ENCODE measurements at regions not wholly inside any gene's neighbourhood (a gene's known extent, or its start where the extent isn't known, plus 50 kb on each side); places are given as distances from the start of the nearest gene placed in this dataset.

GRCh38 chr18:14914771-14915170 lies 166.8 kb downstream of the ANKRD30B start:
- Mint-ChIP-seq H3K4me3 (no peak overlapping the region), H3K27ac (no peak overlapping the region), H3K27me3 (no peaks in the 10 kb centered on the region), H3K36me3 (ENCODE audit: low read depth) (no peaks in the 10 kb centered on the region), H3K4me1 (ENCODE audit: low read depth) (no peaks in the 10 kb centered on the region), H3K9me3 (no peaks in the 10 kb centered on the region)
- no peak for TF ChIP-seq CTCF (IDR thresholded peaks at IDR 0.05)
- Histone ChIP-seq H3K27me3 (ENCODE audit: control insufficient read depth in 1 of 2, insufficient read depth in 2 of 2, low read length in 2 of 2) (no peaks in the 10 kb centered on the region), H3K4me1 (ENCODE audit: insufficient read depth, low read length) (no peaks in the 10 kb centered on the region), H3K4me3 (ENCODE audit: low read length) (no peak overlapping the region), H3K36me3 (ENCODE audit: insufficient read depth, low read length) (no peaks in the 10 kb centered on the region), H3K9me3 (ENCODE audit: control insufficient read depth in 1 of 2, insufficient read depth in 1 of 2, low read length in 2 of 2) (no peaks in the 10 kb centered on the region), H3K27ac (ENCODE audit: low read depth in 1 of 2, low read length in 2 of 2) (no peak overlapping the region)
- intact Hi-C loops (cut with DNase I, micrococcal nuclease) = no loop called here
- ChIA-PET POLR2A (no interaction called here), CTCF (no interaction called here)
- ATAC-seq (ENCODE audit: poor library complexity) (no peak), DNase-seq (no peak)

GRCh38 chr18:14916181-14916580 lies 168.2 kb downstream of the ANKRD30B start:
- TF ChIP-seq CTCF (IDR thresholded peaks at IDR 0.05) = no peak
- Mint-ChIP-seq H3K36me3 (ENCODE audit: low read depth) (no peaks in the 10 kb centered on the region), H3K27me3 (no peaks in the 10 kb centered on the region), H3K4me1 (ENCODE audit: low read depth) (no peaks in the 10 kb centered on the region), H3K4me3 (no peak overlapping the region), H3K9me3 (no peaks in the 10 kb centered on the region), H3K27ac (no peak overlapping the region)
- Histone ChIP-seq H3K36me3 (ENCODE audit: insufficient read depth, low read length) (no peaks in the 10 kb centered on the region), H3K9me3 (ENCODE audit: control insufficient read depth in 1 of 2, insufficient read depth in 1 of 2, low read length in 2 of 2) (no peaks in the 10 kb centered on the region), H3K27me3 (ENCODE audit: control insufficient read depth in 1 of 2, insufficient read depth in 2 of 2, low read length in 2 of 2) (no peaks in the 10 kb centered on the region), H3K27ac (ENCODE audit: low read depth in 1 of 2, low read length in 2 of 2) (no peak overlapping the region), H3K4me3 (ENCODE audit: low read length) (no peak overlapping the region), H3K4me1 (ENCODE audit: insufficient read depth, low read length) (no peaks in the 10 kb centered on the region)
- DNase-seq (no peak), ATAC-seq (ENCODE audit: poor library complexity) (no peak)
- CTCF ChIA-PET = no interaction called here
- POLR2A ChIA-PET = no interaction called here
- intact Hi-C loops (cut with DNase I, micrococcal nuclease) = no loop called here

- H3K36me3 ChIP-seq (ENCODE audit: insufficient read depth, low read length) = no peaks in the 10 kb centered on the region
- no peak overlapping the region for H3K27ac ChIP-seq (ENCODE audit: low read depth in 1 of 2, low read length in 2 of 2)
- intact Hi-C loops (cut with DNase I, micrococcal nuclease) = no loop called here
- Mint-ChIP-seq H3K27me3 (no peaks in the 10 kb centered on the region), H3K4me1 (ENCODE audit: low read depth) (no peaks in the 10 kb centered on the region), H3K9me3 (no peaks in the 10 kb centered on the region), H3K4me3 (no peak overlapping the region), H3K27ac (no peak overlapping the region), H3K36me3 (ENCODE audit: low read depth) (no peaks in the 10 kb centered on the region)
- ATAC-seq (ENCODE audit: poor library complexity) (no peak), DNase-seq (no peak)
- no peak for TF ChIP-seq CTCF (IDR thresholded peaks at IDR 0.05)
- no peak overlapping the region for H3K4me3 ChIP-seq (ENCODE audit: low read length)
- H3K9me3 ChIP-seq (ENCODE audit: control insufficient read depth in 1 of 2, insufficient read depth in 1 of 2, low read length in 2 of 2) = no peaks in the 10 kb centered on the region
- POLR2A ChIA-PET = no interaction called here
- no peaks in the 10 kb centered on the region for H3K4me1 ChIP-seq (ENCODE audit: insufficient read depth, low read length)
- CTCF ChIA-PET = no interaction called here
- no peaks in the 10 kb centered on the region for H3K27me3 ChIP-seq (ENCODE audit: control insufficient read depth in 1 of 2, insufficient read depth in 2 of 2, low read length in 2 of 2)
These were observed 168.9 kb downstream of the ANKRD30B start for GRCh38 chr18:14916851-14917250.
